ENCODE measurements at regions not wholly inside any gene's neighbourhood (a gene's known extent, or its start where the extent isn't known, plus 50 kb on each side); places are given as distances from the start of the nearest gene placed in this dataset.

- WGBS, 2 donors = 83 to 88% methylated on average over 1 of the region's 1 CpG
- Histone ChIP-seq H3K36me3 (no peaks in the 10 kb centered on the region), H3K4me1 (peaks cover 3 to 8% of the 10 kb centered on the region in 2 donors), H3K4me3 (replicated peaks in 1 of 3) (no peak overlapping the region), H3K27ac (no peak overlapping the region), H3K9me3 (no peaks in the 10 kb centered on the region), H3K27me3 (no peaks in the 10 kb centered on the region)
- TF ChIP-seq, protein P1, sequence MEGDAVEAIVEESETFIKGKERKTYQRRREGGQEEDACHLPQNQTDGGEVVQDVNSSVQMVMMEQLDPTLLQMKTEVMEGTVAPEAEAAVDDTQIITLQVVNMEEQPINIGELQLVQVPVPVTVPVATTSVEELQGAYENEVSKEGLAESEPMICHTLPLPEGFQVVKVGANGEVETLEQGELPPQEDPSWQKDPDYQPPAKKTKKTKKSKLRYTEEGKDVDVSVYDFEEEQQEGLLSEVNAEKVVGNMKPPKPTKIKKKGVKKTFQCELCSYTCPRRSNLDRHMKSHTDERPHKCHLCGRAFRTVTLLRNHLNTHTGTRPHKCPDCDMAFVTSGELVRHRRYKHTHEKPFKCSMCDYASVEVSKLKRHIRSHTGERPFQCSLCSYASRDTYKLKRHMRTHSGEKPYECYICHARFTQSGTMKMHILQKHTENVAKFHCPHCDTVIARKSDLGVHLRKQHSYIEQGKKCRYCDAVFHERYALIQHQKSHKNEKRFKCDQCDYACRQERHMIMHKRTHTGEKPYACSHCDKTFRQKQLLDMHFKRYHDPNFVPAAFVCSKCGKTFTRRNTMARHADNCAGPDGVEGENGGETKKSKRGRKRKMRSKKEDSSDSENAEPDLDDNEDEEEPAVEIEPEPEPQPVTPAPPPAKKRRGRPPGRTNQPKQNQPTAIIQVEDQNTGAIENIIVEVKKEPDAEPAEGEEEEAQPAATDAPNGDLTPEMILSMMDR (IDR thresholded peaks at IDR 0.05) = no peak
- TF ChIP-seq POLR2A (IDR thresholded peaks at IDR 0.05) = no peak
- no peak for DNase-seq
- intact Hi-C loops (cut with DNase I) = no loop called here
Measured at GRCh38 chr1:25150985-25151495, 81.3 kb downstream of the SYF2 start.

DNA sequence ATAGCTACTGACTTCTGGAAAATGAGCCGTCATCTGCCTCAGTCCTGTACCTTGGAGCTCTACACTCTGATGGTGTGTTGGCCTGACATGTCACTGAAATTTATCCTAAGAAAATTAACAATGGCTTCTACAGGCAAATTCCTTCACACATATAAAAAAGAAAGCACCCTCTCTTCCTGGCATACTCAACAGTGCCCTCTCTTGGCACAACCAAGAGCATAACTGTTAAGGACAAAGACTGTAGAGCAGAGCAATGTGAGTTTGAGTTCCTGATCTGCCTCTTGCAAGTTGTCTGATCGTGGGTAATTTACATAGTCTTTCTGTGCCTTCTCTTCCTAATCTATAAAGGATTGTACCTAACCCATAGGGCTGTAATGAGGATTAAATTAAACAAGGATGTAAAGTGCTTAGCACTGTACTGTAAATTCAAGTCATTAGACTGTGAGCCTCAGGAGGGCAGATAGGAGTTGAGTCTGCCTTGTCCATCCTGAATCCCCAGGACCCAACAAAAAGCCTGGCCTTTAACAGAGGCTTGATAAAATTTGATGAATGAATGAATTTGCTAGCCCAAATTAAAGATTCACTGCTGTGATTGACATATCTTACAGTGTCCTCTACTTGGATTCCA, 83.5 kb downstream of the SYF2 start:
- no peak for DNase-seq
- intact Hi-C loops (cut with DNase I) = no loop called here
- H3K4me3 ChIP-seq (replicated peaks in 1 of 3) = no peak overlapping the region
- TF ChIP-seq, protein P1 (IDR thresholded peaks at IDR 0.05) = peak in 1 of 6 experiments; percentile 5
- TF ChIP-seq POLR2A (IDR thresholded peaks at IDR 0.05) = no peak
- peaks cover 6 to 8% of the 10 kb centered on the region in 2 donors for H3K4me1 ChIP-seq
- no peak overlapping the region for H3K27ac ChIP-seq
- H3K27me3 ChIP-seq = no peaks in the 10 kb centered on the region
- H3K9me3 ChIP-seq = no peaks in the 10 kb centered on the region
- no peaks in the 10 kb centered on the region for H3K36me3 ChIP-seq
- WGBS, 2 donors = 78 to 79% methylated on average over 2 of the region's 2 CpGs

GRCh38 chr1:25146451-25146855, 85.8 kb downstream of the SYF2 start:
- Histone ChIP-seq H3K4me3 (replicated peaks in 1 of 3) (no peak overlapping the region), H3K27me3 (no peaks in the 10 kb centered on the region), H3K36me3 (no peaks in the 10 kb centered on the region), H3K9me3 (no peaks in the 10 kb centered on the region), H3K4me1 (peaks cover 6 to 8% of the 10 kb centered on the region in 2 donors), H3K27ac (peak overlapping the region; percentile 62 to 86 (median 65))
- intact Hi-C loops (cut with DNase I) = no loop called here
- peak; percentile 75 to 84 for DNase-seq
- TF ChIP-seq, protein P1 (IDR thresholded peaks at IDR 0.05) = no peak
- no peak for TF ChIP-seq POLR2A (IDR thresholded peaks at IDR 0.05)
- 25 to 37% methylated on average over 12 to 15 of the region's 15 CpGs for WGBS, 2 donors

- intact Hi-C loops (cut with DNase I) = no loop called here
- no peaks in the 10 kb centered on the region for H3K36me3 ChIP-seq
- DNase-seq = peak; percentile 68 to 76
- H3K4me1 ChIP-seq = peaks cover 6 to 8% of the 10 kb centered on the region in 2 donors
- TF ChIP-seq, protein P1 (IDR thresholded peaks at IDR 0.05) = no peak
- TF ChIP-seq POLR2A (IDR thresholded peaks at IDR 0.05) = no peak
- WGBS, 2 donors = 30 to 39% methylated on average over 17 of the region's 17 CpGs
- no peak overlapping the region for H3K4me3 ChIP-seq (replicated peaks in 1 of 3)
- H3K27ac ChIP-seq = peak overlapping the region; percentile 62 to 86 (median 65)
- no peaks in the 10 kb centered on the region for H3K27me3 ChIP-seq
- H3K9me3 ChIP-seq = no peaks in the 10 kb centered on the region
Measured at GRCh38 chr1:25145775-25146393, 86.4 kb downstream of the SYF2 start.

Measured in thyroid gland (tissue), 4 donors.